HepG2 (cell line): ENCODE measurements at regions not wholly inside any gene's neighbourhood (a gene's known extent, or its start where the extent isn't known, plus 50 kb on each side); places are given as distances from the start of the nearest gene placed in this dataset.

Experiments used
- ATAC-seq: fragments of 200-7000 bp; cut with Tn5 transposase; 3 replicates; pipeline ENCODE4 v1.9.1; 2020; ENCODE audit warnings: mild to moderate bottlenecking, moderate library complexity
- BruUV-seq: library from RNA; stranded (reverse); fragments of 400-500 nt; replicated peaks from 2 replicates; lab custom pipeline; 2021; lab: Mats Ljungman, UMichigan
- CTCF ChIA-PET: fragments of 300-600 bp; formaldehyde crosslinking; extraction: SDS; loops from one replicate; lab custom pipeline; 2021; ENCODE audit warnings: low total read pairs, inconsistent platforms, low intra/inter-chr PET ratio; lab: Yijun Ruan, JAX
- POLR2A ChIA-PET: fragments of 350-600 bp; sonication (Branson Sonifier 250); formaldehyde crosslinking; loops from one replicate; lab custom pipeline; 2020; ENCODE audit warnings: antibody characterized with exemption, inconsistent platforms; lab: Yijun Ruan, JAX
- DNase-seq: peaks from one replicate; pipeline ENCODE4 v3.0.0-alpha.2; 2015; ENCODE audit warnings: low spot score
- FAIRE-seq: peaks from 3 replicates; lab custom pipeline; 2011; peaks lifted over from hg19 to GRCh38; lab: Jason Lieb, UNC
- H2AFZ ChIP-seq: one replicate; pipeline ENCODE4 v1.6.1; 2011; ENCODE audit warnings: low read length, inconsistent platforms
- H3K27ac ChIP-seq: fragments of 300-600 bp; 3 replicates; pipeline ENCODE4 v1.8.0; 2011; ENCODE audit warnings: mixed run types, mild to moderate bottlenecking, mixed read lengths, low read length, inconsistent platforms; ENCODE audit not compliant: insufficient read depth; ENCODE audit errors: extremely low read length
- H3K27me3 ChIP-seq, 2 experiments: fragments of 200-600 bp in 1 of 2; 2 replicates in 1 of 2; 3 replicates in 1 of 2; pipeline versions ENCODE4 v1.6.0 to v1.8.0; 2011; ENCODE audit warnings: low read length in 2 of 2, mild to moderate bottlenecking in 2 of 2, moderate library complexity in 2 of 2, inconsistent platforms in 1 of 2; ENCODE audit not compliant: insufficient read depth in 2 of 2, control insufficient read depth in 1 of 2
- H3K36me3 ChIP-seq, 2 experiments: fragments of 200-600 bp in 1 of 2; replicated peaks in 1 of 2; 2 replicates in 1 of 2; 3 replicates in 1 of 2; pipeline versions ENCODE4 v1.5.1 to v1.8.0; 2011; ENCODE audit warnings: low read length in 2 of 2, inconsistent platforms in 1 of 2; ENCODE audit not compliant: insufficient read depth in 2 of 2, control insufficient read depth in 1 of 2
- H3K4me1 ChIP-seq: 2 replicates; pipeline ENCODE4 v1.5.1; 2012; ENCODE audit warnings: low read length, inconsistent platforms; ENCODE audit not compliant: insufficient read depth
- H3K4me2 ChIP-seq: 2 replicates; pipeline ENCODE4 v1.6.0; 2011; ENCODE audit warnings: low read depth, low read length, inconsistent platforms
- H3K4me3 ChIP-seq, 3 experiments: fragments of 200-600 bp in 1 of 3; sonication (generic), shearing (Covaris generic) in 1 of 3; replicated peaks in 1 of 3; 2 replicates each; pipeline ENCODE4 v1.5.1; 2011 to 2016; ENCODE audit warnings: low read length in 3 of 3, inconsistent platforms in 2 of 3, low read depth in 2 of 3, mild to moderate bottlenecking in 2 of 3, control low read depth in 1 of 3, mixed read lengths in 1 of 3; ENCODE audit not compliant: insufficient read depth in 1 of 3
- H3K79me2 ChIP-seq: one replicate; pipeline ENCODE4 v1.6.1; 2011; ENCODE audit warnings: low read length, inconsistent platforms; ENCODE audit not compliant: insufficient read depth
- H3K9ac ChIP-seq: 2 replicates; pipeline ENCODE4 v1.6.0; 2011; ENCODE audit warnings: mild to moderate bottlenecking, low read depth, low read length, inconsistent platforms; ENCODE audit not compliant: insufficient read depth
- H3K9me3 ChIP-seq: 2 replicates; pipeline ENCODE4 v1.5.1; 2012; ENCODE audit warnings: mild to moderate bottlenecking, low read length
- H4K20me1 ChIP-seq: 2 replicates; pipeline ENCODE4 v1.6.0; 2011; ENCODE audit warnings: inconsistent platforms, mild to moderate bottlenecking, low read length, moderate library complexity; ENCODE audit not compliant: insufficient read depth
- ARNT2 ChIP-seq: sonication (generic); formaldehyde crosslinking; IDR thresholded peaks from 2 replicates; pipeline ENCODE4 v1.8.0; 2022; ENCODE audit warnings: mild to moderate bottlenecking, low read depth, missing genetic modification reagents, moderate library complexity
- CBX2 ChIP-seq, 2 experiments: fragments of 200-600 bp in 1 of 2; sonication (generic); formaldehyde crosslinking in 1 of 2; IDR thresholded peaks; 2 replicates each; pipeline versions ENCODE4 v1.7.0 to v1.8.1; 2018 to 2022; ENCODE audit warnings: low read depth in 2 of 2, low read length in 1 of 2, mild to moderate bottlenecking in 1 of 2, missing genetic modification reagents in 1 of 2
- PAXIP1 ChIP-seq: sonication (generic); formaldehyde crosslinking; conservative IDR thresholded peaks from 2 replicates; pipeline ENCODE4 v1.4.0; 2020; ENCODE audit warnings: mild to moderate bottlenecking, missing genetic modification reagents, moderate library complexity
- SP4 ChIP-seq: sonication (generic); formaldehyde crosslinking; IDR thresholded peaks from 2 replicates; pipeline ENCODE4 v1.8.1; 2023; ENCODE audit warnings: mild to moderate bottlenecking, missing genetic modification reagents
- ZMYM3 ChIP-seq: sonication (generic); formaldehyde crosslinking; IDR thresholded peaks from 2 replicates; pipeline ENCODE4 v1.5.1; 2020; ENCODE audit warnings: mild to moderate bottlenecking, missing genetic modification reagents
- ZNF543 ChIP-seq: sonication (generic); formaldehyde crosslinking; IDR thresholded peaks from 2 replicates; pipeline ENCODE4 v1.4.0; 2020; ENCODE audit warnings: mild to moderate bottlenecking, missing genetic modification reagents
- ZNF678 ChIP-seq: sonication (generic); formaldehyde crosslinking; IDR thresholded peaks from 2 replicates; pipeline ENCODE4 v1.4.0; 2020; ENCODE audit warnings: mild to moderate bottlenecking, missing genetic modification reagents
- ZNF709 ChIP-seq: sonication (generic); formaldehyde crosslinking; IDR thresholded peaks from 2 replicates; pipeline ENCODE4 v1.5.0; 2020; ENCODE audit warnings: mild to moderate bottlenecking, missing genetic modification reagents
- WGBS: methylation state at CpG from one replicate; pipeline ENCODE4 v1.1.6; 2017; ENCODE audit warnings: low lambda C conversion rate; 5-methylcytosine and 5-hydroxymethylcytosine counted together
- in situ Hi-C: cut with HindIII; loops from 2 replicates; pipeline ENCODE4 v1.10.0; 2017; ENCODE audit warnings: low pct_unique_long_range_greater_than_20kb; ENCODE audit not compliant: extremely low pct_ligation_motif_present
- intact Hi-C: fragments of 100-400 bp; cut with micrococcal nuclease; formaldehyde crosslinking; loops from one replicate; pipeline ENCODE4 v1.10.0; 2022; ENCODE audit not compliant: unreplicated experiment

- no peak overlapping the region for H2AFZ ChIP-seq
- TF ChIP-seq PAXIP1 (CRISPR knock-in tag) = no peak
- no peak for TF ChIP-seq ZNF709
- no peak for TF ChIP-seq ZMYM3 (CRISPR knock-in tag)
- TF ChIP-seq CBX2 (IDR thresholded peaks at IDR 0.05; ENCODE audit: low read depth, low read length) = no peak
- no peak for TF ChIP-seq CBX2 (CRISPR knock-in tag; IDR thresholded peaks at IDR 0.05; ENCODE audit: low read depth)
- no peak for TF ChIP-seq SP4 (CRISPR knock-in tag)
- TF ChIP-seq ZNF678 (CRISPR knock-in tag) = no peak
- TF ChIP-seq ZNF543 (CRISPR knock-in tag) = no peak
- TF ChIP-seq ARNT2 = no peak
- H3K4me1 ChIP-seq = no peaks in the 10 kb centered on the region
- no peak for DNase-seq
- H3K4me3 ChIP-seq = no peak overlapping the region
- H3K9me3 ChIP-seq = no peaks in the 10 kb centered on the region
- intact Hi-C loops (no loop called here), in situ Hi-C loops (no loop called here)
- H3K9ac ChIP-seq = no peak overlapping the region
- H3K27ac ChIP-seq = no peak overlapping the region
- 90% methylated on average over 2 of the region's 2 CpGs for WGBS
- no peaks in the 10 kb centered on the region for H4K20me1 ChIP-seq
- no peak overlapping the region for H3K4me2 ChIP-seq
- ATAC-seq = no peak
- ChIA-PET CTCF (no interaction called here), POLR2A (no interaction called here)
- no peaks in the 10 kb centered on the region; a peak in 1 of 5 replicates for H3K27me3 ChIP-seq
- no peaks in the 10 kb centered on the region for H3K79me2 ChIP-seq
- no TSS peak for BruUV-seq
- no peak for FAIRE-seq
- H3K36me3 ChIP-seq = no peaks in the 10 kb centered on the region
Observed at GRCh38 chr3:15894382-15894781, 96.6 kb upstream of the ANKRD28 start.
